ENCODE measurements at regions not wholly inside any gene's neighbourhood (a gene's known extent, or its start where the extent isn't known, plus 50 kb on each side); places are given as distances from the start of the nearest gene placed in this dataset.

DNA sequence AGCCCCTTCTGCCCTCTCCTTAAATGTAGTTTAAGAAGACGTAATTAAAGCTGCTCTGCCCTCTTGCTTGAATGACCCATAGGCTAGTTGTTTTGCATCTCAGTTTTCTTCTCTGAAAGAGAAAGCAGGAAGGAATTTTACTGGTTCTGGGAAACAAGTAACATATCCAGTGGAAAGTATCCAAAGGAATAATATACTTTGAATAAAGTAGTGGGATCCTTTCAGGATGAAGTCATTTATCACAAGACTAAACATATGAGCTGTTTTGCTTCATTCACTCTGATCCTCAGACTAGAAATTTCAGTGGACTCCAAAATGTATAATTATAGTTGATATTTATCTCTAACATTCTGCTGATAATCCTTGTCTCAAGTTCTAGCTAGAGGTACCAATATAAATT is 1297.6 kb upstream of the GOT2 start:
- Histone ChIP-seq H3K4me1 (ENCODE audit: insufficient read depth) (peaks cover 2% of the 10 kb centered on the region), H3K9me3 (ENCODE audit: low read depth) (no peaks in the 10 kb centered on the region), H3K4me3 (no peak overlapping the region), H3K9me2 (replicated peaks; ENCODE audit: insufficient read depth) (no peaks in the 10 kb centered on the region), H3K27ac (no peak overlapping the region), H3K36me3 (replicated peaks; ENCODE audit: insufficient read depth, low read depth) (no peaks in the 10 kb centered on the region), H3K79me2 (no peaks in the 10 kb centered on the region), H4K20me1 (ENCODE audit: insufficient read depth, poor library complexity, severe bottlenecking) (no peaks in the 10 kb centered on the region), H3K27me3 (no peaks in the 10 kb centered on the region), H2AFZ (no peak overlapping the region), H3K4me2 (no peak overlapping the region)
- DNase-seq (ENCODE audit: low spot score) = no peak
- WGBS (ENCODE audit: low lambda C conversion rate, missing lambda C conversion rate) = 74% methylated on average over 1 of the region's 1 CpG
- no peak for TF ChIP-seq EZH2 (IDR thresholded peaks at IDR 0.05; ENCODE audit: borderline replicate concordance)
- TF ChIP-seq, protein P1, sequence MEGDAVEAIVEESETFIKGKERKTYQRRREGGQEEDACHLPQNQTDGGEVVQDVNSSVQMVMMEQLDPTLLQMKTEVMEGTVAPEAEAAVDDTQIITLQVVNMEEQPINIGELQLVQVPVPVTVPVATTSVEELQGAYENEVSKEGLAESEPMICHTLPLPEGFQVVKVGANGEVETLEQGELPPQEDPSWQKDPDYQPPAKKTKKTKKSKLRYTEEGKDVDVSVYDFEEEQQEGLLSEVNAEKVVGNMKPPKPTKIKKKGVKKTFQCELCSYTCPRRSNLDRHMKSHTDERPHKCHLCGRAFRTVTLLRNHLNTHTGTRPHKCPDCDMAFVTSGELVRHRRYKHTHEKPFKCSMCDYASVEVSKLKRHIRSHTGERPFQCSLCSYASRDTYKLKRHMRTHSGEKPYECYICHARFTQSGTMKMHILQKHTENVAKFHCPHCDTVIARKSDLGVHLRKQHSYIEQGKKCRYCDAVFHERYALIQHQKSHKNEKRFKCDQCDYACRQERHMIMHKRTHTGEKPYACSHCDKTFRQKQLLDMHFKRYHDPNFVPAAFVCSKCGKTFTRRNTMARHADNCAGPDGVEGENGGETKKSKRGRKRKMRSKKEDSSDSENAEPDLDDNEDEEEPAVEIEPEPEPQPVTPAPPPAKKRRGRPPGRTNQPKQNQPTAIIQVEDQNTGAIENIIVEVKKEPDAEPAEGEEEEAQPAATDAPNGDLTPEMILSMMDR (IDR thresholded peaks at IDR 0.05; ENCODE audit: poor library complexity) = no peak
- no peak for TF ChIP-seq EZH2phosphoT487 (IDR thresholded peaks at IDR 0.05; ENCODE audit: low read depth, severe bottlenecking, unreplicated experiment)

DNA sequence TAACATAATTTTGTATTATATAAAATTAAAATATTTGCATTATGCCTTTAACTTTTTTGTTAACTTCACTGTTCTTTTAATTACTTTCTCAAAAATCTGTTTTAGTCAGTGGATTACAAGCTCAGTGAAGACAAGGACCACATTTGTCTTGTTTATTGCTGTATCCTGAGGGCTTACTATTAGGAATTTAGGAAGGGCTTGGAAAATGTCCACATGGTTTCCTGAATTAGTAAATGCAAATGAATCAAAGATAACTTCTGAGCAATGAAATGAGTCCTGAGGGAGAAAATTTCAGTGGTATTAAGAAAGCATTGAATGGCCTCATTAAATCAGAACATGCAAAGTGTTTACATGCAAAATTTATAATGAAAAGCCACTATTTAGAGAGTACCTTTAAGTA is 1293.2 kb upstream of the GOT2 start:
- no peaks in the 10 kb centered on the region for H4K20me1 ChIP-seq (ENCODE audit: insufficient read depth, poor library complexity, severe bottlenecking)
- H3K27ac ChIP-seq = no peak overlapping the region
- DNase-seq (ENCODE audit: low spot score) = no peak

DNA sequence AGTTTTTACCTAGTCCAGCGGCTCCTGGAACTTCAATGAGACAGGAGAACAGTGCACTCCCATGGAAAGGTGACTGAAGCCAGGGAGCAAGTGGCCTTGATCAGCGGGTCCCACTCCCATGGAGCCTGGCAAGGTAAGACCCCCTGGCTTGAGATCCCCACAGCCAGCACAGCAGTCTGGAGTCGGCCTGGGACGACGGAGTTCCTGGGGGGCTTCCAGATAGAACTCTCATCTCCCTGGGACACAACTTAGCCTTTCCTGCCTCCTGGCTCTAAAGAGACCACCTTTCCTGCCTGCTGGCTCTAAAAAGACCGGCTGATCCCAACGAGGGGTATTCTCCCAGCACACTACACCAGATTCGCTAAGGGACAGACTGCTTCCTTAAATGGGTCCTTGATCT is 1279.0 kb upstream of the GOT2 start:
- no peaks in the 10 kb centered on the region for H3K9me3 ChIP-seq (ENCODE audit: low read depth)
- H2AFZ ChIP-seq = no peak overlapping the region
- H3K4me1 ChIP-seq (ENCODE audit: insufficient read depth) = no peaks in the 10 kb centered on the region
- WGBS (ENCODE audit: low lambda C conversion rate, missing lambda C conversion rate) = 94% methylated on average over 8 of the region's 8 CpGs
- no peaks in the 10 kb centered on the region for H3K79me2 ChIP-seq
- H3K27me3 ChIP-seq = no peaks in the 10 kb centered on the region
- no peaks in the 10 kb centered on the region for H4K20me1 ChIP-seq (ENCODE audit: insufficient read depth, poor library complexity, severe bottlenecking)
- no peak overlapping the region for H3K4me2 ChIP-seq
- H3K27ac ChIP-seq = no peak overlapping the region
- no peaks in the 10 kb centered on the region for H3K9me2 ChIP-seq (replicated peaks; ENCODE audit: insufficient read depth)
- TF ChIP-seq EZH2phosphoT487 (IDR thresholded peaks at IDR 0.05; ENCODE audit: low read depth, severe bottlenecking, unreplicated experiment) = no peak
- TF ChIP-seq EZH2 (IDR thresholded peaks at IDR 0.05; ENCODE audit: borderline replicate concordance) = no peak
- TF ChIP-seq, protein P1 (IDR thresholded peaks at IDR 0.05; ENCODE audit: poor library complexity) = no peak
- H3K4me3 ChIP-seq = no peak overlapping the region
- DNase-seq (ENCODE audit: low spot score) = no peak
- H3K36me3 ChIP-seq (replicated peaks; ENCODE audit: insufficient read depth, low read depth) = no peaks in the 10 kb centered on the region

More for the DNA sequence above, 1293.2 kb upstream of the GOT2 start:
- Histone ChIP-seq H3K4me1 (ENCODE audit: insufficient read depth) (peaks cover 2% of the 10 kb centered on the region), H3K36me3 (replicated peaks; ENCODE audit: insufficient read depth, low read depth) (no peaks in the 10 kb centered on the region), H3K9me3 (ENCODE audit: low read depth) (no peaks in the 10 kb centered on the region), H3K27me3 (no peaks in the 10 kb centered on the region), H2AFZ (no peak overlapping the region), H3K4me2 (no peak overlapping the region), H3K79me2 (no peaks in the 10 kb centered on the region), H3K4me3 (no peak overlapping the region), H3K9me2 (replicated peaks; ENCODE audit: insufficient read depth) (no peaks in the 10 kb centered on the region)
- TF ChIP-seq EZH2 (IDR thresholded peaks at IDR 0.05; ENCODE audit: borderline replicate concordance) = no peak
- TF ChIP-seq, protein P1 (IDR thresholded peaks at IDR 0.05; ENCODE audit: poor library complexity) = no peak
- TF ChIP-seq EZH2phosphoT487 (IDR thresholded peaks at IDR 0.05; ENCODE audit: low read depth, severe bottlenecking, unreplicated experiment) = no peak

DNA sequence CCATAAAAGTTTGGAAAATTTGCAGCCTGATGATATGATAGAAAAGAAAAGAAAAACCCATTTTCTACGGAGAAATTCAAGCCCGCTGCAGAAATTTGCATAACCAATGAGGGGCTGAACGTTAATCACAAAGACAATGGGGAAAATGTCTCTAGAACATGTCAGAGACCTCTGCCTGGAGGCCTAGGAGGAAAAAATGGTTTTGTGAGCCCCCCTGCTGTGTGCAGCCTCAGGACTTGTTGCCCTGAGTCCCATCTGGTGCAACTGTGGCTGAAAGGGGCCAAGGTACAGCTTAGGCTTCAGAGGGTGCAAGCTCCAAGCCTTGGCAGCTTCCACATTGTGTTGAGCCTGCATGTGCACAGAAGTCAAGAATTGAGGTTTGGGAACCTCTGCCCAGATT is 1267.4 kb upstream of the GOT2 start:
- no peaks in the 10 kb centered on the region for H3K9me2 ChIP-seq (replicated peaks; ENCODE audit: insufficient read depth)
- no peak for DNase-seq (ENCODE audit: low spot score)
- no peaks in the 10 kb centered on the region for H3K9me3 ChIP-seq (ENCODE audit: low read depth)
- H3K27me3 ChIP-seq = no peaks in the 10 kb centered on the region
- 67% methylated on average over 3 of the region's 3 CpGs for WGBS (ENCODE audit: low lambda C conversion rate, missing lambda C conversion rate)
- H3K4me1 ChIP-seq (ENCODE audit: insufficient read depth) = no peaks in the 10 kb centered on the region
- H3K36me3 ChIP-seq (replicated peaks; ENCODE audit: insufficient read depth, low read depth) = no peaks in the 10 kb centered on the region
- H2AFZ ChIP-seq = no peak overlapping the region
- H3K4me3 ChIP-seq = no peak overlapping the region
- TF ChIP-seq, protein P1 (IDR thresholded peaks at IDR 0.05; ENCODE audit: poor library complexity) = no peak
- TF ChIP-seq EZH2 (IDR thresholded peaks at IDR 0.05; ENCODE audit: borderline replicate concordance) (no peak), EZH2phosphoT487 (IDR thresholded peaks at IDR 0.05; ENCODE audit: low read depth, severe bottlenecking, unreplicated experiment) (no peak)
- no peaks in the 10 kb centered on the region for H3K79me2 ChIP-seq
- H3K27ac ChIP-seq = no peak overlapping the region
- H3K4me2 ChIP-seq = no peak overlapping the region
- H4K20me1 ChIP-seq (ENCODE audit: insufficient read depth, poor library complexity, severe bottlenecking) = no peaks in the 10 kb centered on the region

Measured in hepatocyte (in vitro differentiated cells).